ENCODE measurements at regions not wholly inside any gene's neighbourhood (a gene's known extent, or its start where the extent isn't known, plus 50 kb on each side); places are given as distances from the start of the nearest gene placed in this dataset.

DNA sequence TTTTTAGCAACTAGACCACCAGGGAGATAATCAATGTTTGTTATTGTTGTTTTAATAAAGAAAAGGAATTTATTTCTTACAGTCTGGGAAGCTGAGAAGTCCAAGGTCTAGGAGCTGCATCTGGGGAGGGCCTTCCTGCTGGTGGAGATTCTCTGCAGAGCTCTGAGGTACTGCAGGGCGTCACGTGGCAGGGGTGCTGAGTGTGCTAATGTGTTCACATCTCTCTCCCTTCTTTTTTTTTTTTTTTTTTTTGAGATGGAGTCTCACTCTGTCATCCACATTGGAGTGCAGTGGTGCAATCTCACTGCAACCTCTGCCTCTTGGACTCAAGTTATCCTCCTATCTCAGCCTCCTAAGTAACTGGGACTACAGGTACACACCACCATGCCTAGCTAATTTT, 150.9 kb upstream of the TRIM24 start:
- no peak overlapping the region for H3K4me3 ChIP-seq
- no peak for DNase-seq (ENCODE audit: extremely low spot score)
- H3K27me3 ChIP-seq, result no peaks in the 10 kb centered on the region
- TF ChIP-seq EP300 (IDR thresholded peaks at IDR 0.05) (no peak), POLR2AphosphoS5 (IDR thresholded peaks at IDR 0.05) (no peak), POLR2A (IDR thresholded peaks at IDR 0.05; ENCODE audit: low read depth) (no peak)
- TF ChIP-seq, protein P1, sequence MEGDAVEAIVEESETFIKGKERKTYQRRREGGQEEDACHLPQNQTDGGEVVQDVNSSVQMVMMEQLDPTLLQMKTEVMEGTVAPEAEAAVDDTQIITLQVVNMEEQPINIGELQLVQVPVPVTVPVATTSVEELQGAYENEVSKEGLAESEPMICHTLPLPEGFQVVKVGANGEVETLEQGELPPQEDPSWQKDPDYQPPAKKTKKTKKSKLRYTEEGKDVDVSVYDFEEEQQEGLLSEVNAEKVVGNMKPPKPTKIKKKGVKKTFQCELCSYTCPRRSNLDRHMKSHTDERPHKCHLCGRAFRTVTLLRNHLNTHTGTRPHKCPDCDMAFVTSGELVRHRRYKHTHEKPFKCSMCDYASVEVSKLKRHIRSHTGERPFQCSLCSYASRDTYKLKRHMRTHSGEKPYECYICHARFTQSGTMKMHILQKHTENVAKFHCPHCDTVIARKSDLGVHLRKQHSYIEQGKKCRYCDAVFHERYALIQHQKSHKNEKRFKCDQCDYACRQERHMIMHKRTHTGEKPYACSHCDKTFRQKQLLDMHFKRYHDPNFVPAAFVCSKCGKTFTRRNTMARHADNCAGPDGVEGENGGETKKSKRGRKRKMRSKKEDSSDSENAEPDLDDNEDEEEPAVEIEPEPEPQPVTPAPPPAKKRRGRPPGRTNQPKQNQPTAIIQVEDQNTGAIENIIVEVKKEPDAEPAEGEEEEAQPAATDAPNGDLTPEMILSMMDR (IDR thresholded peaks at IDR 0.05), result no peak
- WGBS, result 76% methylated on average over 2 of the region's 2 CpGs
- H3K9me3 ChIP-seq, result no peaks in the 10 kb centered on the region
- no peak overlapping the region for H3K27ac ChIP-seq (replicated peaks in 1 of 4)
- intact Hi-C loops (cut with DNase I), result no loop called here
- no peaks in the 10 kb centered on the region for H3K4me1 ChIP-seq
- no peaks in the 10 kb centered on the region for H3K36me3 ChIP-seq

DNA sequence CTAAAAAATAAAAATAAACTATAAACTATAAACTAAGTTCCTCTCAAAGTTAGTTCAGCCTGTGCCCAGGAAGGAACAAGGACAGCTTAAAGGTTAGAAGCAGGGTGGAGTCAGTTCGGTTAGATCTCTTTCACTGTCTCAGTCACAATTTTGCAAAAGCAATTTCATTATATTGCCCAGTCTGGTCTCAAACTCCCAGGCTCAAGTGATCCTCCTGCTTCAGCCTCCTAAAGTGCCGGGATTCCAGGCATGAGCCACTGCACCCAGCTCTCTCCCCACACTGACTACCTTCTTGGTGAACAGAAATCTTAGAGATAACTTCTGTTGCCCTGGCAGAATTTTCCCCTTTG, 146.3 kb upstream of the TRIM24 start:
- intact Hi-C loops (cut with DNase I), result no loop called here
- no peak for TF ChIP-seq POLR2AphosphoS5 (IDR thresholded peaks at IDR 0.05)
- no peak for TF ChIP-seq EP300 (IDR thresholded peaks at IDR 0.05)
- Histone ChIP-seq H3K27ac (replicated peaks in 1 of 4) (no peak overlapping the region), H3K4me3 (no peak overlapping the region), H3K9me3 (peaks cover 0 to 5% (median 0%) of the 10 kb centered on the region in 4 donors), H3K4me1 (no peaks in the 10 kb centered on the region), H3K27me3 (no peaks in the 10 kb centered on the region), H3K36me3 (no peaks in the 10 kb centered on the region)
- no peak for DNase-seq (ENCODE audit: extremely low spot score)
- 86% methylated on average over 2 of the region's 2 CpGs for WGBS

DNA sequence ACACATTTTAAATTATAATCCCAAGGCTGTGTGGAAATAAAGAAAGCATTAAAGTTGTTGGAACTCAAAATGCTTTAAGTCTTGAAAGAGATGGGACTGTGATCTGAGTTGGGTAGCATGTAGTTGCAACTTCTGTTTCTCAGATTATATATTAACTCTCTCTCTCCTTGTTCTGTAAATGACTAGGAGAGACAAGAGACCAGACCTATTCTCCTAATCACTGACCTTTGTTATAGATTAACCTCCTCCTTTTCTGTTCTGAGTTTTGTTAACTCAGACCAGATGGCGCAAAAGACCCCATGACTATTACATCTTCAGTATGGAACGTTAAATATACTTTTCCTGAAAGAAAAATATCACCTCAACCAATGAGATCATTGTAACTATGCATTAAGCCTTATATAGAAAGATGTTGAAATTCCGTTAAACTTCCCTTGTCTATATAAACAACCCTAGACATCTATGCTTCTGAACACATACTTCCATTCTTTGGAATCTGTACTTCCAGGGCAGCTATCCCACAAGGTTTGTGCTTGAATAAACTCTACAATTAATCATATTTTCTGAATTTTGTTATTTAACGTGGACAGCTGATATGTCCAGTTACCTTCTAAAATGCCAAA, 143.5 kb upstream of the TRIM24 start:
- WGBS, result 64% methylated on average over 4 of the region's 4 CpGs
- no peaks in the 10 kb centered on the region for H3K36me3 ChIP-seq

DNA sequence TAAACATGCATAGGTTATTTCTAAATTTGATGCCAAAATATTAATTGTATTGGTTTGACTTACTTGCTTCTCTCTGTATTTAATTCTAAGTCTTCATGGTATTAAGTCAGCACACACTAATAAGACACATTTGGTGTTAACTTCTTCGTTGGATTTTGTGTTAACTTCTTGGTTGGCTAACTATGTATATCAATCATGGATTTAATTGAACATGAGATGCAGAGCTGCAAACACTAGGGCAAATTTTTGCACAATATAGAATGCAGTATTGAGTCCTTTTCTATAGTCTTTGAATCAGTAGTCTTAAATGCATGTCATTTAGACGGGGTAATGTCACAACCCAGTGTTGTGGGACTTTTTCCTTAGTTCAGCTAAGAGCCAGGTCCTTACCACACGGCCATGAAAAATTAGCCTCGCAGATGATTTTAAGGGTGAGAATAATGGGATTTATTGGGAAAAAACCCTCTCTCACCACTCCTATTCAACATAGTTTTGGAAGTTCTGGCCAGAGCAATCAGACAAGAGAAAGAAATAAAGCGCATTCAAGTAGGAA, 142.9 kb upstream of the TRIM24 start:
- Histone ChIP-seq H3K27me3 (no peaks in the 10 kb centered on the region), H3K9me3 (peaks cover 0 to 5% (median 0%) of the 10 kb centered on the region in 4 donors), H3K4me1 (no peaks in the 10 kb centered on the region), H3K4me3 (no peak overlapping the region), H3K27ac (replicated peaks in 1 of 4) (no peak overlapping the region), H3K36me3 (no peaks in the 10 kb centered on the region)
- DNase-seq (ENCODE audit: extremely low spot score), result no peak
- TF ChIP-seq POLR2AphosphoS5 (IDR thresholded peaks at IDR 0.05) (no peak), EP300 (IDR thresholded peaks at IDR 0.05) (no peak), POLR2A (IDR thresholded peaks at IDR 0.05; ENCODE audit: low read depth) (no peak)
- TF ChIP-seq, protein P1 (IDR thresholded peaks at IDR 0.05), result no peak
- WGBS, result 80% methylated on average over 5 of the region's 5 CpGs
- intact Hi-C loops (cut with DNase I), result no loop called here

More for the DNA sequence above, 143.5 kb upstream of the TRIM24 start:
- intact Hi-C loops (cut with DNase I), result no loop called here
- H3K27ac ChIP-seq (replicated peaks in 1 of 4), result no peak overlapping the region
- peaks cover 0 to 5% (median 0%) of the 10 kb centered on the region in 4 donors for H3K9me3 ChIP-seq
- TF ChIP-seq POLR2A (IDR thresholded peaks at IDR 0.05; ENCODE audit: low read depth), result no peak
- no peak for TF ChIP-seq EP300 (IDR thresholded peaks at IDR 0.05)
- no peak for TF ChIP-seq POLR2AphosphoS5 (IDR thresholded peaks at IDR 0.05)
- TF ChIP-seq, protein P1 (IDR thresholded peaks at IDR 0.05), result no peak
- no peaks in the 10 kb centered on the region for H3K4me1 ChIP-seq
- no peak for DNase-seq (ENCODE audit: extremely low spot score)
- H3K4me3 ChIP-seq, result no peak overlapping the region
- H3K27me3 ChIP-seq, result no peaks in the 10 kb centered on the region

DNA sequence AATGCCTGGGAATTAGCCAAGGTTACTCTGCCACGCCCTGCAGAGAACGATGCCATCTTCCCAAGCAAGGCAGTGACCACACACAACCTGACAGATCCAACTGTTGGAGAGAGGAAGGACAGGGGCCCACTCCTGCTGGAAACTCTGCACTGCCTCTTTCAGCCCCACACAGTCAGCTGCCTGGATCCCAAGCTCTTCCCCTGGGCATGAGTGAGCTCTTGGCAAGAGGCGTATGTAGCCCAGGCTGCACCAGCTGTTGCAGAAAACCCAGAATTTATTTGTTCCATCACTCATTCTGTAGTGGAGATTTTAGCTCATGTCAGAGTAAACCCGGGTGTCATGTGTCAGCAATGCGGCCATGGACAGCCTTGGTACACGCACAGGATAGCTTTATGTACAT, 135.1 kb upstream of the TRIM24 start:
- Histone ChIP-seq H3K4me3 (no peak overlapping the region), H3K27ac (replicated peaks in 1 of 4) (no peak overlapping the region), H3K36me3 (no peaks in the 10 kb centered on the region), H3K4me1 (no peaks in the 10 kb centered on the region), H3K9me3 (peaks cover 0 to 22% (median 14%) of the 10 kb centered on the region in 4 donors), H3K27me3 (no peaks in the 10 kb centered on the region)
- TF ChIP-seq, protein P1 (IDR thresholded peaks at IDR 0.05), result no peak
- no peak for TF ChIP-seq POLR2A (IDR thresholded peaks at IDR 0.05; ENCODE audit: low read depth)
- TF ChIP-seq EP300 (IDR thresholded peaks at IDR 0.05), result no peak
- no peak for TF ChIP-seq POLR2AphosphoS5 (IDR thresholded peaks at IDR 0.05)
- intact Hi-C loops (cut with DNase I), result no loop called here
- 78% methylated on average over 6 of the region's 6 CpGs for WGBS
- DNase-seq (ENCODE audit: extremely low spot score), result no peak

Measured in esophagus muscularis mucosa (tissue), 4 donors.